Muscle of leg (tissue), 3 donors: ENCODE measurements at regions not wholly inside any gene's neighbourhood (a gene's known extent, or its start where the extent isn't known, plus 50 kb on each side); places are given as distances from the start of the nearest gene placed in this dataset.

Source experiments
- DNase-seq: peaks from one replicate; pipeline ENCODE4 v3.0.0; 2013
- H3K27ac ChIP-seq: one replicate; pipeline ENCODE4 v1.5.1; 2013; ENCODE audit warnings: mild to moderate bottlenecking, low read length, control low read depth
- H3K27me3 ChIP-seq: one replicate; pipeline ENCODE4 v1.6.1; 2013; ENCODE audit warnings: low read length; ENCODE audit not compliant: control insufficient read depth, insufficient read depth
- H3K36me3 ChIP-seq: one replicate; pipeline ENCODE4 v1.6.1; 2013; ENCODE audit warnings: low read length; ENCODE audit not compliant: control insufficient read depth, insufficient read depth
- H3K4me1 ChIP-seq: one replicate; pipeline ENCODE4 v1.6.1; 2013; ENCODE audit warnings: low read length; ENCODE audit not compliant: control insufficient read depth, insufficient read depth
- H3K4me3 ChIP-seq: one replicate; pipeline ENCODE4 v1.5.1; 2013; ENCODE audit warnings: low read length, control low read depth
- H3K9me3 ChIP-seq: replicated peaks from 2 replicates; pipeline ENCODE4 v1.6.1; 2013; ENCODE audit warnings: low read depth, low read length; ENCODE audit not compliant: control insufficient read depth
- WGBS: methylation state at CpG from one replicate; pipeline ENCODE4 v1.1.5; 2013; ENCODE audit warnings: missing lambda C conversion rate; ENCODE audit not compliant: insufficient coverage; 5-methylcytosine and 5-hydroxymethylcytosine counted together

DNA sequence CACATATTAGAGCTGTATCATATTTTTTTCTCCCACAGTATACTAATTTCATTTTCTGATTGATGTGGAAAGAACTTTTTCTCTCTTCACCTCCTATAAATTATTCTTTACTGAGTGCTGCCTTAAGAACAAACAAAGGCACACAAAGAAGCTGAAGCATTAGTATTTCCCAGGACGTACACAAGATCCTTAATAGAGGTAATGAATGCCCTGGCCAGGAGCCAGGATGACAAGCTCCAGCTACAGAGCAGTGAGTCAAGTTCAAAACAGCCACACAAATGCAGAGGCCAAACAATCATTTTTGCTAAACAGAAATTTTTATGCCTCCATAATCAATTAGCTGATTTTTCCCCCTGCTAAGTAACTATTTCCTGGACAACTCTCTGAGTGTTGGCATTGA is 639.6 kb downstream of the EPHA7 start:
- H3K4me1 ChIP-seq = peaks cover 2% of the 10 kb centered on the region
- H3K36me3 ChIP-seq = no peaks in the 10 kb centered on the region
- DNase-seq = peak; percentile 79
- H3K27ac ChIP-seq = no peak overlapping the region
- WGBS = no CpG with 5 or more reads among the region's 1 CpG
- no peaks in the 10 kb centered on the region for H3K27me3 ChIP-seq
- H3K4me3 ChIP-seq = no peak overlapping the region
- no peaks in the 10 kb centered on the region for H3K9me3 ChIP-seq

DNA sequence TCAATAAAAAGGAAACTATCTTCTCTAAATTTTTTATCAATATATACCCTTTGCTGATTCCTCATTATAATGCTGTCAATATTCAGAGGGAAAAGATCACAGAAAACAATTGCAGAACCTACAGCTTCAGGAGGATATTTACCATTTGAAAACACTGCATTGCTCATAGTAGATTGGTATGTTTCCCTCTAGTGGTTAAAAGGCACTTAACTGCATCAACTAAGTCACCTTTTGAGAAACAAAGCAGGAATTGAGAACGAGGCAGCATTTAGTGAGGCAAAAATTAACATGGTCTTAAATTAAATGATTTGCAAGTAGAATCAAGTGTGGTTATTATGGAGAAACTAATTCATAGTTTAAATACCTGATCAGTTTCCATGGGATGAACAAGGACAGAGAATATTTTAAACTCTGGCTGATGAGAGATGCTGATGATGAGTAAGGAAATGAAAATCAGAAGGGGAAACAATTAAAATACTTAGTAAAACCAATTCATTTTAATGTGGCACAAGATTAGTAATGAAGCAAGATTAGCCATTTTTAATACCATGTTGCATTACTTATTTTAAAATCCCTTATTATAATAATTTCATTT is 642.1 kb downstream of the EPHA7 start:
- Histone ChIP-seq H3K27me3 (no peaks in the 10 kb centered on the region), H3K36me3 (no peaks in the 10 kb centered on the region), H3K27ac (no peak overlapping the region), H3K4me1 (peaks cover 2% of the 10 kb centered on the region), H3K9me3 (no peaks in the 10 kb centered on the region), H3K4me3 (no peak overlapping the region)
- peak; percentile 73 for DNase-seq
- no CpG with 5 or more reads among the region's 1 CpG for WGBS

DNA sequence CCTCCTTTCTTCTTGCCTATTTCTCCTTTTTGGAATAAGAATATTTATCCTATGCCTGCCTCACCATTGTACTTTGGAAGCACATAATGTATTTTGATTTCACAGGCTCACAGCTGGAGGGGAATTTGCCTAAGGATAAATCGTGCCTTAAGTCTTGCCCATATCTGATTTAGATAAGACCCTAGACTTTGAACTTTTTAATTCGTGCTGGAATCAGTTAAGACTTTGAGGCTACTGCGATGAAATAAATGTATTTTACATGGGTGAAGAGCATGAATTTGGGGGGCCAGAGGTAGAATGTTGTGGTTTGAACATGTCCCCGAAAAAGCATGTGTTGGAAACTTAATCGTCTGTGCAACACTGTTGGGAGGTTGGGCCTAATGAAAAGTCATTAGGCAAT is 648.8 kb downstream of the EPHA7 start:
- WGBS = 96% methylated on average over 4 of the region's 5 CpGs
- H3K4me3 ChIP-seq = no peak overlapping the region
- H3K36me3 ChIP-seq = no peaks in the 10 kb centered on the region
- H3K4me1 ChIP-seq = no peaks in the 10 kb centered on the region
- H3K27ac ChIP-seq = no peak overlapping the region
- no peaks in the 10 kb centered on the region for H3K27me3 ChIP-seq
- H3K9me3 ChIP-seq = no peaks in the 10 kb centered on the region
- DNase-seq = no peak

DNA sequence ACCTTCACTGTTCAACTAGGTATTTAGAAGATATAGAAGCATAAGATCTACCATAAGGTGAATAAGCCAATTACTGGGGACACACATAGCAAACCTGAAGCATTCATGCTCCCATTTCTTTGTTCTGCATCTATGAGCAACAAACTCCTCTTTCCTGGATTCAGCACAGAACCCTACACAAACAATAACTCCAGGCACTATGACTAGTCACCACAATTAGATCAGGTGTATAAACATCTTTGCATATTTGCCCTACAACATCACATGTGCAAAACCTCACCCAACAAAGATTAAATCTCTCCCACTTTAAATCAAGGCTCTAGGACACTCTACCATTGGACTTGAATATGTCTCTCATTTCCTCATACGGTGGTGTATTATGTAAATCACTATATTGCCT is 652.3 kb downstream of the EPHA7 start:
- Histone ChIP-seq H3K27ac (no peak overlapping the region), H3K4me3 (no peak overlapping the region), H3K4me1 (peaks cover 2% of the 10 kb centered on the region), H3K9me3 (no peaks in the 10 kb centered on the region), H3K27me3 (no peaks in the 10 kb centered on the region), H3K36me3 (no peaks in the 10 kb centered on the region)
- WGBS = no CpG with 5 or more reads among the region's 1 CpG
- no peak for DNase-seq

DNA sequence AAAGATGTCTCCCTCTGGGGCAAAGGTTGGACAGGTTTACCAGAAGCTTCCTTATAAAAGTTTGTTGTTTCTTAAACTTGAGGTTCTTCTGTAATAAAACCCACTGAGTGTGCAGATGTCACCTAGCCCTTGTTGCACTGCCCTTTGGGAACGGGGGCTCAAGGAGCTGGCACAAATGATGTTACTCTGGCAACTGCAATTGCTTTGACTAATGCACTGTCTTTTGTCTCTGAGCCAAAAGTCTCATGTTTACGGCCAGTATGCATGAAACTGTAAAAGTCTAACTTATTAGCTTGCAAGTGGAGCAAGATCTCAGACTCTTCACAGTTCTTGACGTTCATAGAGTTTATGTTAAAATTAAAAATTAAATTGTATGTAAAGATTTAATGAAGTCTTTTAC is 655.7 kb downstream of the EPHA7 start:
- DNase-seq = peak; percentile 32
- H3K36me3 ChIP-seq = no peaks in the 10 kb centered on the region
- peaks cover 2% of the 10 kb centered on the region for H3K4me1 ChIP-seq
- H3K27me3 ChIP-seq = no peaks in the 10 kb centered on the region
- H3K27ac ChIP-seq = no peak overlapping the region
- WGBS = 38% methylated on average over 1 of the region's 3 CpGs
- H3K9me3 ChIP-seq = no peaks in the 10 kb centered on the region
- no peak overlapping the region for H3K4me3 ChIP-seq

DNA sequence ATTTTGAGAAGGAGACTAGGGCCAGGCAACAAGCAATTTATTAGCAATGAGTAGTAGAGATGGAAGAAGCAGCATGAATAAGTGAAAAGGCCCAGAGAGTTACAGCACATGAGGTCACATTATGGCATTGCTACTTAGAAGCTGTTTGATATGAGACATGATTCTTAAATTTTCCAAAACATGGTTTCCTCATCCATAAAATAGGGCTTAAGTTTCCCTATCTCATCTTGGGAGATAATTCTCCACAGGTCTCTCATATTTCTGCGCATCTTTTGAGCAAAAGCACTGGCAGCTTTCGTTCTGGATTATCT is 656.1 kb downstream of the EPHA7 start:
- Histone ChIP-seq H3K4me1 (peaks cover 2% of the 10 kb centered on the region), H3K9me3 (no peaks in the 10 kb centered on the region), H3K4me3 (no peak overlapping the region), H3K27ac (no peak overlapping the region), H3K27me3 (no peaks in the 10 kb centered on the region), H3K36me3 (no peaks in the 10 kb centered on the region)
- DNase-seq = peak; percentile 56
- no CpG with 5 or more reads among the region's 2 CpGs for WGBS

DNA sequence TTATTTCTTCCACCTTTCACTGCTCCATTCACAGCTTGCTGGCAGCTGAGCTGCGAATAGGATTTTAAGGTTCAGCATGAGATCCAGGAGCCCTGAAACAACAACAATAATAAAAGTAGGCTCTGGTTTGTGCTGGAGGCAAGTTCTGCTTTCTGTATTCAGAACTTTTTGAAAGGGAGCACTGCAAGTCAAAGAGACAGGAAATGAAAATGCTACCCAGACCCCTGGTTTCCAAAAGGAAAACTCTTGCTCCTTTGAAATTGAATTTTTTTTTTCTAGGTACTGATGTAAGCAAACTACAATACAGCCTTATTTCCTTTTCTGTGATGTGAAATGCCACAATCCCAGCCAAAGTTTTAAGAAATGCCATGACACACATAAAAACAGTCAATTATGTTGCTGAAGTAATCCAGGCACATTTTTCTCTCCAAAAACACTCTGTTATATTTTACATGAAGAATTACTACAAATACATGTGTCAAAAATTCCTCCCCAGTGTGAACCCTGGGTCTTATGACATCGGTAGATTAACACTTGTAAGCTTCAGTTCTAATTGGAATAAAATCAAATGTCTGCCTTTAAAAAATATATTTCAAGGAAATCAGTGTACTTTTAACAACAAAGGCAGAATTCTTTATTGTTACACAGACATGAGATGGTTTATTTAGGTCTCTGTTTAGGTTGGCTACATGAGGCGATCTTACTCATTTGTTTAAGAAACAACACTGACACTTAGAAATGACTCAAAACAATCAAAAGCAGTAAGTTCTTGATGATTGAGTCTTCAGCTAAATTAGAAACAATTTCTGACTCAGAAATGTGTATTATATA is 656.7 kb downstream of the EPHA7 start:
- DNase-seq = peak; percentile 32
- peaks cover 2% of the 10 kb centered on the region for H3K4me1 ChIP-seq
- H3K4me3 ChIP-seq = no peak overlapping the region
- no CpG with 5 or more reads among the region's 3 CpGs for WGBS
- no peaks in the 10 kb centered on the region for H3K27me3 ChIP-seq
- no peaks in the 10 kb centered on the region for H3K36me3 ChIP-seq
- H3K27ac ChIP-seq = no peak overlapping the region
- no peaks in the 10 kb centered on the region for H3K9me3 ChIP-seq

DNA sequence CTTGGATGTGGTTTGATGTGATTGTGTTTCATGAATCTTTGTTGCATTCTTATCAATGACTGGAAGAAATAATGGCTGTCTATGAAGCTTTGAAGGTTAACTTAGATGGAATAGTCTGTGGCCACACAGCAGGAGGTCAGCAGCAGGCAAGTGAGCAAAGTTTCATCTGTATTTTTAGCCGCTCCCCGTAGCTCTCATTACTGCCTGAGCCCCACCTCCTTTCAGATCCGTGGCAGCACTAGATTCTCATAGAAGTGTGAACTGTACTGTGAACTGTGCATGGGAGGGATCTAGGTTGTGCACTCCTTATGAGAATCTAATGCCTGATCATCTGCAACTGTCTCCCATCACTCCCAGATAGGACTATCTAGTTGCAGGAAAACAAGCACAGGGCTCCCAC is 660.2 kb downstream of the EPHA7 start:
- H3K9me3 ChIP-seq = no peaks in the 10 kb centered on the region
- no peak overlapping the region for H3K27ac ChIP-seq
- H3K27me3 ChIP-seq = no peaks in the 10 kb centered on the region
- DNase-seq = no peak
- no CpG with 5 or more reads among the region's 3 CpGs for WGBS
- H3K36me3 ChIP-seq = no peaks in the 10 kb centered on the region
- no peak overlapping the region for H3K4me3 ChIP-seq
- H3K4me1 ChIP-seq = peaks cover 2% of the 10 kb centered on the region

DNA sequence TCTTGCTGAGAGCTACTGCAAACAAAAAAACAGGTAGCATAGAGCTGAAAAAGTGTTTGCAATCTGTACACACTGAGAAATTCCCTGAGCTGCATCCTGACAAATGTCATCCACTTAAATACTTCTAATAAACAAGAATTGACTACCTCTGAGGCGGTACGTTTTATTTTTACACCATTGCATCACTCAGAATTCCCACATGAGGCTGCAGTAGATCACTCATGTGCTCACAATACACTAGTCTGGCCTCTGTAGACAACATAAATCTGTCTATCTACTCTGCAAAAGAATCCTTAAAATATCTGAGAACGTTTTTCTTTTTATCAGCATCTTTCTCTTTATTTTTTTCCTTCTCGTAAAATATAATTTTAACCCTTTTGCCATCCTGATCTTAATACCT is 661.4 kb downstream of the EPHA7 start:
- H3K27me3 ChIP-seq = no peaks in the 10 kb centered on the region
- H3K27ac ChIP-seq = no peak overlapping the region
- 55% methylated on average over 2 of the region's 4 CpGs for WGBS
- H3K9me3 ChIP-seq = peaks cover 10% of the 10 kb centered on the region
- DNase-seq = no peak
- H3K36me3 ChIP-seq = no peaks in the 10 kb centered on the region
- H3K4me1 ChIP-seq = peaks cover 2% of the 10 kb centered on the region
- no peak overlapping the region for H3K4me3 ChIP-seq

DNA sequence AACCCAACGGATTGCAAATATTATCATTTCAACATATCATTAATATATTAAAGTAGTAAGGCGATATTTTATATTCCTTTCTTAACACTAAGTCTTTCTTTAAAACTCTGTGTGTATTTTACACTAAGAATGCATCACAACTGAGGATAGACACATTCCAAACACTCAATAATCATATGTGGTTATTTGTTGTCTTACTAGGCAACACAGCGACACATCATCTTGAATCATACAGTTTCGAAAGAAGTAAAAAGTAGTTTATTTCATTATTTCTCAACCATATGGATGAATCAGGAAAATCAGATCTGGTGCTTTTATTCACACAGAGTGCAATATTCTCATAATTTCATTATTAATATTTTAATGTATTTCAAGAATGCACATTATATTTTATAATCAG is 662.4 kb downstream of the EPHA7 start:
- no peak overlapping the region for H3K4me3 ChIP-seq
- H3K27ac ChIP-seq = no peak overlapping the region
- no CpG with 5 or more reads among the region's 4 CpGs for WGBS
- no peaks in the 10 kb centered on the region for H3K36me3 ChIP-seq
- no peak for DNase-seq
- H3K27me3 ChIP-seq = no peaks in the 10 kb centered on the region
- H3K4me1 ChIP-seq = no peaks in the 10 kb centered on the region
- H3K9me3 ChIP-seq = peaks cover 14% of the 10 kb centered on the region
